Astrocyte (in vitro differentiated cells and primary cell): ENCODE measurements at regions not wholly inside any gene's neighbourhood (a gene's known extent, or its start where the extent isn't known, plus 50 kb on each side); places are given as distances from the start of the nearest gene placed in this dataset.

Experiments used
- EZH2 ChIP-seq: IDR thresholded peaks from 2 replicates; pipeline ENCODE4 v1.6.1; 2012; ENCODE audit warnings: mild to moderate bottlenecking, low read length, inconsistent platforms; ENCODE audit not compliant: insufficient read depth
- TF ChIP-seq, protein P1 (sequence below): IDR thresholded peaks from 2 replicates; pipeline ENCODE4 v1.5.1; 2011; ENCODE audit warnings: low read depth, mild to moderate bottlenecking, inconsistent platforms, low read length, moderate library complexity; ENCODE audit not compliant: insufficient read depth

DNA sequence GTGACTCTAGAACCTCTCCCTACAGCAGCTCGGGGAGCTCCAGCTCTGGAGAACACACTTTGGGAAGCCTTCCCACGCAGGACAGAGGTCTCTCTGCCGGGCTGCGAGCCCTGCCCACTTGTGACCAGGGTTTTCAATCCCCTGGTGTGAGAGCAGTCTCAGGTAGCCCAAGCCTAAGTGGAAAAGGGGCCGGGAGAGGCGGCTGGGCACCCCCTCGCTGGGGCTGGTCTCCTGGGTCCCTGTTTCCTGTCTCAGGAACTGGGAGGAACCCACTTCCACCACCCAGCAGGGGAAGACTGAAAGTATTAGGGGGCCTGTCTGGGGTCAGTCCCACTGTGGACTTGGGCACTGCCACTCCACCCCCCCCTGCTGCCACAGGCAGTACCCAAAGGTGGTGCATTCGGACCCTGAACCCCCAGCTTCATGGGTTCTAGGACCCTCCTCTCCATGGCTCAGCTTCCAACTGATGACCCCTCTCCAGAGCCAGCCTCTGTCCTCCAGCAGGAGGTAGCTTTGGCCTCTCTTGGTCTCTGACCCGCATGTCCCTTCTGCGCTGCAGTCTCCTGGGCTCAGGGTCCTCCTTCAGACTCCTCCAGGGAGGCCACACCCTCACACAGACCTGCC lies 70.0 kb downstream of the RRM2 start:
- TF ChIP-seq, protein P1, sequence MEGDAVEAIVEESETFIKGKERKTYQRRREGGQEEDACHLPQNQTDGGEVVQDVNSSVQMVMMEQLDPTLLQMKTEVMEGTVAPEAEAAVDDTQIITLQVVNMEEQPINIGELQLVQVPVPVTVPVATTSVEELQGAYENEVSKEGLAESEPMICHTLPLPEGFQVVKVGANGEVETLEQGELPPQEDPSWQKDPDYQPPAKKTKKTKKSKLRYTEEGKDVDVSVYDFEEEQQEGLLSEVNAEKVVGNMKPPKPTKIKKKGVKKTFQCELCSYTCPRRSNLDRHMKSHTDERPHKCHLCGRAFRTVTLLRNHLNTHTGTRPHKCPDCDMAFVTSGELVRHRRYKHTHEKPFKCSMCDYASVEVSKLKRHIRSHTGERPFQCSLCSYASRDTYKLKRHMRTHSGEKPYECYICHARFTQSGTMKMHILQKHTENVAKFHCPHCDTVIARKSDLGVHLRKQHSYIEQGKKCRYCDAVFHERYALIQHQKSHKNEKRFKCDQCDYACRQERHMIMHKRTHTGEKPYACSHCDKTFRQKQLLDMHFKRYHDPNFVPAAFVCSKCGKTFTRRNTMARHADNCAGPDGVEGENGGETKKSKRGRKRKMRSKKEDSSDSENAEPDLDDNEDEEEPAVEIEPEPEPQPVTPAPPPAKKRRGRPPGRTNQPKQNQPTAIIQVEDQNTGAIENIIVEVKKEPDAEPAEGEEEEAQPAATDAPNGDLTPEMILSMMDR = no peak
- TF ChIP-seq EZH2 = no peak
